HEK293 (cell line): ENCODE measurements at regions not wholly inside any gene's neighbourhood (a gene's known extent, or its start where the extent isn't known, plus 50 kb on each side); places are given as distances from the start of the nearest gene placed in this dataset.
A peak's percentile ranks its signal among the peaks of the same experiment; 100 is the strongest.

Experiments
- CTCF ChIA-PET: fragments of 350-600 bp; formaldehyde crosslinking; extraction: SDS; loops from one replicate; lab custom pipeline; 2021; ENCODE audit warnings: antibody characterized with exemption; lab: Yijun Ruan, JAX
- POLR2A ChIA-PET: fragments of 300-600 bp; formaldehyde crosslinking; extraction: SDS; loops from one replicate; lab custom pipeline; 2020; ENCODE audit warnings: antibody characterized with exemption, inconsistent platforms; lab: Yijun Ruan, JAX
- H3K27ac ChIP-seq: fragments of 200-500 bp; sonication (Bioruptor generic); 2 replicates; pipeline ENCODE4 v1.5.1; 2014; ENCODE audit warnings: low read depth, low read length, control low read depth, inconsistent platforms; ENCODE audit errors: extremely low read depth
- H3K36me3 ChIP-seq, 2 experiments: fragments of 200-500 bp in 1 of 2; sonication (Bioruptor generic) in 1 of 2; 1 replicate in 1 of 2; 2 replicates in 1 of 2; pipeline ENCODE4 v1.5.1; 2014 to 2017; ENCODE audit warnings: inconsistent platforms in 2 of 2, low read length in 2 of 2; ENCODE audit not compliant: control insufficient read depth in 2 of 2, insufficient read depth in 1 of 2
- H3K4me1 ChIP-seq: fragments of 200-500 bp; sonication (Bioruptor generic); 2 replicates; pipeline ENCODE4 v1.5.1; 2014; ENCODE audit warnings: mild to moderate bottlenecking, low read length, inconsistent platforms; ENCODE audit not compliant: control insufficient read depth, insufficient read depth
- H3K4me3 ChIP-seq: 2 replicates; pipeline ENCODE4 v1.5.1; 2011; ENCODE audit warnings: low read depth, mild to moderate bottlenecking, control low read depth, low read length, moderate library complexity
- H3K9me3 ChIP-seq: fragments of 200-500 bp; sonication (Bioruptor generic); 2 replicates; pipeline ENCODE4 v1.5.1; 2014; ENCODE audit warnings: low read depth, low read length, inconsistent platforms; ENCODE audit not compliant: control insufficient read depth, insufficient read depth
- FEZF1 ChIP-seq: fragments of 450-650 bp; formaldehyde crosslinking; IDR thresholded peaks from 2 replicates; pipeline ENCODE4 v1.5.1; 2016; ENCODE audit warnings: missing biosample characterization, missing genetic modification characterization
- KLF10 ChIP-seq: fragments of 450-650 bp; IDR thresholded peaks from 2 replicates; pipeline ENCODE4 v1.5.1; 2018; ENCODE audit warnings: missing biosample characterization, mild to moderate bottlenecking, missing genetic modification characterization
- KLF7 ChIP-seq: fragments of 450-650 bp; formaldehyde crosslinking; IDR thresholded peaks from 2 replicates; pipeline ENCODE4 v1.5.1; 2016; ENCODE audit warnings: missing biosample characterization, missing genetic modification characterization, borderline replicate concordance
- KLF9 ChIP-seq: fragments of 450-650 bp; formaldehyde crosslinking; IDR thresholded peaks from 2 replicates; pipeline ENCODE4 v1.5.1; 2016; ENCODE audit warnings: missing biosample characterization, missing genetic modification characterization, low read depth
- PRDM1 ChIP-seq: fragments of 450-650 bp; formaldehyde crosslinking; IDR thresholded peaks from 2 replicates; pipeline ENCODE4; 2016; ENCODE audit warnings: missing biosample characterization, missing genetic modification characterization
- WT1 ChIP-seq: fragments of 450-650 bp; formaldehyde crosslinking; IDR thresholded peaks from 2 replicates; pipeline ENCODE4 v1.5.1; 2016; ENCODE audit warnings: missing biosample characterization, missing genetic modification characterization
- ZBTB21 ChIP-seq: fragments of 450-650 bp; formaldehyde crosslinking; IDR thresholded peaks from 2 replicates; pipeline ENCODE4 v1.5.1; 2017; ENCODE audit warnings: missing biosample characterization, missing genetic modification characterization
- ZBTB8A ChIP-seq: fragments of 450-650 bp; formaldehyde crosslinking; IDR thresholded peaks from 2 replicates; pipeline ENCODE4 v1.5.1; 2016; ENCODE audit warnings: missing biosample characterization, missing genetic modification characterization
- ZNF121 ChIP-seq: fragments of 450-650 bp; formaldehyde crosslinking; IDR thresholded peaks from 2 replicates; pipeline ENCODE4 v1.5.1; 2016; ENCODE audit warnings: missing biosample characterization, missing genetic modification characterization
- ZNF157 ChIP-seq: fragments of 450-650 bp; formaldehyde crosslinking; IDR thresholded peaks from 2 replicates; pipeline ENCODE4 v1.5.1; 2016; ENCODE audit warnings: missing biosample characterization, missing genetic modification characterization
- ZNF324 ChIP-seq: fragments of 450-650 bp; formaldehyde crosslinking; IDR thresholded peaks from 2 replicates; pipeline ENCODE4 v1.5.1; 2016; ENCODE audit warnings: missing biosample characterization, missing genetic modification characterization
- ZNF366 ChIP-seq: fragments of 450-650 bp; formaldehyde crosslinking; conservative IDR thresholded peaks from 2 replicates; pipeline ENCODE4 v1.5.1; 2016; ENCODE audit warnings: missing biosample characterization, missing genetic modification characterization
- ZNF404 ChIP-seq: fragments of 450-650 bp; formaldehyde crosslinking; IDR thresholded peaks from 2 replicates; pipeline ENCODE4 v1.5.1; 2017; ENCODE audit warnings: missing biosample characterization, missing genetic modification characterization
- ZNF501 ChIP-seq: fragments of 450-650 bp; formaldehyde crosslinking; IDR thresholded peaks from 2 replicates; pipeline ENCODE4 v1.5.1; 2016; ENCODE audit warnings: missing biosample characterization, missing genetic modification characterization
- ZNF521 ChIP-seq: fragments of 450-650 bp; formaldehyde crosslinking; IDR thresholded peaks from 2 replicates; pipeline ENCODE4 v1.5.1; 2017; ENCODE audit warnings: missing biosample characterization, mild to moderate bottlenecking, missing genetic modification characterization
- ZNF596 ChIP-seq: fragments of 450-650 bp; IDR thresholded peaks from 2 replicates; pipeline ENCODE4 v1.5.0; 2018; ENCODE audit warnings: missing biosample characterization, mild to moderate bottlenecking, missing genetic modification characterization, moderate library complexity
- ZNF670 ChIP-seq: fragments of 450-650 bp; formaldehyde crosslinking; IDR thresholded peaks from 2 replicates; pipeline ENCODE4 v1.5.1; 2016; ENCODE audit warnings: missing biosample characterization, missing genetic modification characterization, low read depth
- ZNF830 ChIP-seq: fragments of 450-650 bp; IDR thresholded peaks from 2 replicates; pipeline ENCODE4 v1.5.0; 2018; ENCODE audit warnings: missing biosample characterization, missing genetic modification characterization, low read depth, mild to moderate bottlenecking, moderate library complexity
- TF ChIP-seq, protein P1 (sequence below): fragments of 450-650 bp; formaldehyde crosslinking; IDR thresholded peaks from 2 replicates; pipeline ENCODE4; 2016; ENCODE audit warnings: missing biosample characterization, missing genetic modification characterization
- TF ChIP-seq, protein P2 (sequence below): fragments of 450-650 bp; formaldehyde crosslinking; IDR thresholded peaks from 2 replicates; pipeline ENCODE4 v1.5.0; 2017; ENCODE audit warnings: missing biosample characterization, missing genetic modification characterization, borderline replicate concordance

DNA sequence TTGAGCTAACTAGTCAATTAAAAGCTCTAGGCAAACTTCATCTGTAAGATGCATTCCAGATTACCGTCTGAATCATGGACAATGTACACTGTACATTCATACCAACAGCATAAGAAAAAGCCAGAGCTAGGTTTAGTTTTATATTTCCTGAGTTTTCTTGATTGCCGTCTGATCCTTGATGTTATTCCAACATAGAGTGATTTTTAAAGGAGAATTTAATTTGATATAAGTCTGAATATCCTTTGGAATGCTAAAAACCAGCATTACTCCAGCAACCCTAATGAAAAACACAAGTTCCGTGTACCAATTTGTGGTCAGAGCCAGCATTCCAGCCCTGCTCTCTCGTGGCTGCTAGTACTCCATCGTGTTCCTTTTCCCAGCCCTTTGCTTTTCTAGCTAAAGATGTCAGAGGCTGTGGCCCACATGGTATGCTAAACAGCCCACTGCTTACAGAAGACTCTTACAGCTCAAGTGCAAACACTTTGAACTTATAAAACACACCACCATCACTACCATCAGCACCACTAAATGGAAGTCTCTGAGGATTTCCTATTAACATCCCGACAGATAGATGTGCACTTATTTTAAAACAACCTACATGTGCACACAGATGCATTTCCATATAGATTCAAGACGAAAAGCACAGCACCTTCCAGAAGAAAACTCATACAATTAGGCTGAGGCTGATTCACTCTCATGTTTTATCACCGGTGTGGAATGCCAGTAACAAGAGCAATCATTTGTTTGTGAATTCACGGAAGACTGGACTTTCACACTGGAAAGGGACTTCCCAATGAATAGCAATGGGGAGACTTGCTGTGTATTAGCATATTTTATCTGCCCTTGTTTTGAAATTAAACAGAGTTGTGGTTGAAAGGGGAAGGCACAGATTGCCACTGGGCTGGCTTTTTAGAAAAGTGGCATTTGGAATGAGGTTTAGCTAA, 246.9 kb upstream of the GAS1 start:
- POLR2A ChIA-PET = interaction anchor here (1.4 kb wide), 1 partner anchor 19 kb away, joined by 4 read pairs; no protein-coding TSS in a partner anchor
- Histone ChIP-seq H3K36me3 (no peaks in the 10 kb centered on the region), H3K4me3 (no peak overlapping the region), H3K4me1 (no peaks in the 10 kb centered on the region; the same call in 1 of the 2 replicates), H3K9me3 (no peaks in the 10 kb centered on the region), H3K27ac (no peak overlapping the region)
- CTCF ChIA-PET = interaction anchor here (0.8 to 1.4 kb wide), 4 partner anchors 15 to 131 kb away, joined by 3 read pairs; no protein-coding TSS in a partner anchor
- TF ChIP-seq ZBTB8A (no peak), FEZF1 (tag by site-specific recombination) (peak; percentile 41; the same call in 1 of the 2 replicates), ZNF324 (tag by site-specific recombination) (no peak), ZNF157 (no peak), PRDM1 (tag by site-specific recombination) (no peak), ZNF596 (tag by site-specific recombination) (no peak), ZNF830 (no peak)
- TF ChIP-seq, protein P1, sequence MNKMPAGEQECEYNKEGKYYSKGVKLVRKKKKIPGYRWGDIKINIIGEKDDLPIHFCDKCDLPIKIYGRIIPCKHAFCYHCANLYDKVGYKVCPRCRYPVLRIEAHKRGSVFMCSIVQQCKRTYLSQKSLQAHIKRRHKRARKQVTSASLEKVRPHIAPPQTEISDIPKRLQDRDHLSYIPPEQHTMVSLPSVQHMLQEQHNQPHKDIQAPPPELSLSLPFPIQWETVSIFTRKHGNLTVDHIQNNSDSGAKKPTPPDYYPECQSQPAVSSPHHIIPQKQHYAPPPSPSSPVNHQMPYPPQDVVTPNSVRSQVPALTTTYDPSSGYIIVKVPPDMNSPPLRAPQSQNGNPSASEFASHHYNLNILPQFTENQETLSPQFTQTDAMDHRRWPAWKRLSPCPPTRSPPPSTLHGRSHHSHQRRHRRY = no peak

DNA sequence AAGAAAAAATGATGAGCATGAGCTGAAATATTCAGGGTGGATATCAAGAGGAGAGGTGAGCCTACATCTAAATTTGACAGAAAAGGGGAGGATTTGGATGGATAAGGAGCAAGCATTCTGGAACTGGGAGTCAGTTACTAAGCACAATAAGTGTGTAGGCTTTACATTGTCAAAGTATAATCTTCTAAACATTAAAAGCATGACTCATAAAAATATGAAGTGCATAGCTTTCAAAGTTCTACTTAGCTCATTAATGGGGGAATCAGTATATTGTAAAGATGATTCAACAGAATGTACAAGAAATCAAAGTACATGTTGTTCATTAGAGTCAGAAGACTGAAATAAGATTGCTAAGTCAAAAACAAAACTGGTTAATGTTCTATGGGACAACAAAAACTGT, 248.0 kb upstream of the GAS1 start:
- ChIA-PET POLR2A (no interaction called here), CTCF (no interaction called here)
- TF ChIP-seq ZNF404 (tag by site-specific recombination) (no peak), ZNF501 (no peak), KLF7 (tag by site-specific recombination) (no peak), KLF9 (tag by site-specific recombination) (no peak), ZBTB21 (tag by site-specific recombination) (no peak)

DNA sequence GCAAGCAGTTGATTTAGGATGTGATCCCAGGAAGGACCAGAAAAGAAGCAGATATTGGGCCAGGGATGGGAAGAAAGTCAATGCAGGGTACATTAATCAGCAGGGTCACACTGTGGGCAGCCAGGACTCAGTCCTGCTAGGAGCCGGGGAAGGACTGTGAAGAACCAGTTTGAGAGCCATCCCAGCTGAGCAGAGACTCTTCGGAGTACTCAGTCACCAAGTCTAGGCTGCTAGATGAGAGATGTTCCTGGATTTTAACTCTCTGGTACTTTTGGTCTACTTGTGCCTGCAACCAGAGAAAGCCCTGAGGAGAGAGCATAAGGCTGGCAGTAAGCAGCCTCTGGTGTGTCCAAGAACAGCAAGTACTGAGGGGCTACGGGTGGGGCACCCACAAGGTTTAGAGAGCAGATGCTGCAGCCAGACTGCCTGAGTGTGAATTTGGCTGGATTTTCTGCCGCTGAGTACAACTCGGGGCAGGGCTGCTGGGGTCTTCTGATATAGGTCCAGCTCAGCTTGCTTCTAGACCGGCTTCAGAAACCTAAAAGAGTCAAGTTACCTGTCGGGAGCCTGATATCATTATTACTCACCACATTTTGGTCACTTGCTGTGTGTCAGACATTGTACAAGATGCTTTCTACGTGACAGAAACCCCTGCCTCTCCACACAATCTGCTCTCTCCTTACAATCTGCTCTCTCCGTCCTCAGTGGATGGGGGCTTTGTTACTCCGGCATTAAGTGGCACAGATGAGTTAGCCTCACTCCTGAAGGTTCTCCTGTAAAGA, 250.2 kb upstream of the GAS1 start:
- ChIA-PET CTCF (no interaction called here), POLR2A (no interaction called here)
- TF ChIP-seq WT1 (no peak), ZNF521 (tag by site-specific recombination) (no peak), ZNF670 (tag by site-specific recombination) (no peak), ZNF366 (tag by site-specific recombination) (no peak), ZNF121 (tag by site-specific recombination) (no peak), KLF10 (tag by site-specific recombination) (no peak)
- TF ChIP-seq, protein P2, sequence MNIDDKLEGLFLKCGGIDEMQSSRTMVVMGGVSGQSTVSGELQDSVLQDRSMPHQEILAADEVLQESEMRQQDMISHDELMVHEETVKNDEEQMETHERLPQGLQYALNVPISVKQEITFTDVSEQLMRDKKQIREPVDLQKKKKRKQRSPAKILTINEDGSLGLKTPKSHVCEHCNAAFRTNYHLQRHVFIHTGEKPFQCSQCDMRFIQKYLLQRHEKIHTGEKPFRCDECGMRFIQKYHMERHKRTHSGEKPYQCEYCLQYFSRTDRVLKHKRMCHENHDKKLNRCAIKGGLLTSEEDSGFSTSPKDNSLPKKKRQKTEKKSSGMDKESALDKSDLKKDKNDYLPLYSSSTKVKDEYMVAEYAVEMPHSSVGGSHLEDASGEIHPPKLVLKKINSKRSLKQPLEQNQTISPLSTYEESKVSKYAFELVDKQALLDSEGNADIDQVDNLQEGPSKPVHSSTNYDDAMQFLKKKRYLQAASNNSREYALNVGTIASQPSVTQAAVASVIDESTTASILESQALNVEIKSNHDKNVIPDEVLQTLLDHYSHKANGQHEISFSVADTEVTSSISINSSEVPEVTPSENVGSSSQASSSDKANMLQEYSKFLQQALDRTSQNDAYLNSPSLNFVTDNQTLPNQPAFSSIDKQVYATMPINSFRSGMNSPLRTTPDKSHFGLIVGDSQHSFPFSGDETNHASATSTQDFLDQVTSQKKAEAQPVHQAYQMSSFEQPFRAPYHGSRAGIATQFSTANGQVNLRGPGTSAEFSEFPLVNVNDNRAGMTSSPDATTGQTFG (tag by site-specific recombination) = no peak
- Histone ChIP-seq H3K9me3 (no peaks in the 10 kb centered on the region), H3K4me1 (no peaks in the 10 kb centered on the region; the same call in 1 of the 2 replicates), H3K4me3 (no peak overlapping the region), H3K27ac (no peak overlapping the region), H3K36me3 (no peaks in the 10 kb centered on the region)

More for the DNA sequence above, 248.0 kb upstream of the GAS1 start:
- Histone ChIP-seq H3K36me3 (no peaks in the 10 kb centered on the region), H3K9me3 (no peaks in the 10 kb centered on the region), H3K4me1 (no peaks in the 10 kb centered on the region; the same call in 1 of the 2 replicates), H3K4me3 (no peak overlapping the region), H3K27ac (no peak overlapping the region)
